Inflammatory macrophage treated with lipopolysaccharide for 1 hour (primary cell): ENCODE measurements at regions not wholly inside any gene's neighbourhood (a gene's known extent, or its start where the extent isn't known, plus 50 kb on each side); places are given as distances from the start of the nearest gene placed in this dataset.
"Not testable (repeated sequence)": the region's sequence is repeated elsewhere in the genome, so short reads cannot be mapped to it uniquely, and the experiment has no call there.

Experiments
- DNase-seq, 2 donors: peaks; one replicate each; pipeline ENCODE4 v3.0.0-alpha.2; 2020 to 2022

- no peak for DNase-seq
Observed at GRCh38 chr5:110872963-110873362, 134.2 kb downstream of the SLC25A46 start.

DNA sequence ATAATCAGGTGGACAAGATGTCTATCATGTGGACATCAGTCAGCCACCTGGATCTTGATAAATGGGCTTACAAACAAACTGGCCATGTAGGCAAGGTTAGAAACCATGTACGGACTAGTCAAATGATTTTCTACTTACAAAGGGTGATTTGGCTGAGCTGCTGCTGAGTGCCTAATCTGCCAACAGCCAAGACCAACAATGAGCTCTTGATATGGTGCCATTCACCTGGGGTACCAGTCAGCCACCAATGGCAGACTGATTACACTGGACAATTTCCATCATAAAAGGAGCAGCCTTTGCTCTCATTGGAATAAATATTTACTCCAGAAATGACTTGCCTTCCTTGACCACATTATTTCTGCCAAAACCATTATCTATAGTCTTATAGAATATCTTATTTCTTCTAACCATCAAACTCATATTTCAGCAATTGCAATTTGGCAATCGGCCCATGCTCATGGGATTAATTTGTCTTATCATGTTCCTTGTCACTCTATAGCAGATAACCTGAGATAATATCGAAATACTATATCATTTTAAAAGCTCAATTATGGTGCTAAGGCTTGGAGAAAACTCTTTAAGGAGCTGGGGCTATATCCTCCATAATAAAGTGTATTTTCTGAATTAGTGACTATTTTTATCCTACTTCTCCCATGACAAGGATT is 135.1 kb downstream of the SLC25A46 start:
- no peak for DNase-seq

DNA sequence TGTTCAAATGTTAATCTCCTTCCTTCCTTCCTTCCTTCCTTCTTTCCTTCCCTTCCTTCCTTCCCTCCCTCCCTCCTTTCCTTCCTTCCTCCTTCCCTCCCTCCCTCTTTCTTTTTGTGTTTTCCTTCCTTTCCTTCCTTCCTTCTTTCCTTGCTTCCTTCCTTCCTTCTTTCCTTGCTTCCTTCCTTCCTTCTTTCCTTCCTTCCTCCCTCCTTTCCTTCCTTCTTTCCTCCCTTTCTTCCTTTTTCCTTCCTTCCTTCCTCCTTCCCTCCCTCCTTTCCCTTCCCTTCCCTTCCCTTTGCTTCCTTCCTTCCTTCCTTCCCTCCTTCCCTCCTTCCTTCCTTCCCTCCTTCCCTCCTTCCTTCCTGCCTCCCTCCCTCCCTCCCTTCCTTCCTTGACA is 136.3 kb downstream of the SLC25A46 start:
- DNase-seq: not testable (repeated sequence)

DNA sequence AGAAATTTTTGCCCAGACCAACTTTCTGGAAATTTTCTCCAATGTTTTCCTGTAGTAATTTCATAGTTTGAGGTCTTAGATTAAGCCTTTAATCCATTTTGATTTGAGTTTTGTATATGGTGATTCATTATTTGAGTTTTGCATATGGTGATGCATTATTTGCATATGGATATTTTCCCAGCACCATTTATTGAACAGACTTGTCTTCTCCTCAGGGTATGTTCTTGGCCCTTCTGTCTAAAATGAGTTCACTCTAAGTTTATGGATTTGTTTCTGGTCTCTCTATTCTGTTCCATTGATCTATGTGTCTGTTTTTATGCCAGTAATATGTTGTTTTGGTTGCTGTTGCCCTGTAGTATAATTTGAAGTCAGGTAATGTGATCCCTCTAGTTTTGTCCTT is 139.3 kb downstream of the SLC25A46 start:
- DNase-seq: no peak

- DNase-seq: no peak
Observed at GRCh38 chr5:110879675-110880074, 140.9 kb downstream of the SLC25A46 start.

GRCh38 chr5:110880413-110880812 is 141.6 kb downstream of the SLC25A46 start:
- no peak for DNase-seq

- no peak for DNase-seq
Observed at GRCh38 chr5:110884005-110884404, 145.2 kb downstream of the SLC25A46 start.

- DNase-seq: not testable (repeated sequence)
Observed at GRCh38 chr5:110887170-110887569, 148.4 kb downstream of the SLC25A46 start.

DNA sequence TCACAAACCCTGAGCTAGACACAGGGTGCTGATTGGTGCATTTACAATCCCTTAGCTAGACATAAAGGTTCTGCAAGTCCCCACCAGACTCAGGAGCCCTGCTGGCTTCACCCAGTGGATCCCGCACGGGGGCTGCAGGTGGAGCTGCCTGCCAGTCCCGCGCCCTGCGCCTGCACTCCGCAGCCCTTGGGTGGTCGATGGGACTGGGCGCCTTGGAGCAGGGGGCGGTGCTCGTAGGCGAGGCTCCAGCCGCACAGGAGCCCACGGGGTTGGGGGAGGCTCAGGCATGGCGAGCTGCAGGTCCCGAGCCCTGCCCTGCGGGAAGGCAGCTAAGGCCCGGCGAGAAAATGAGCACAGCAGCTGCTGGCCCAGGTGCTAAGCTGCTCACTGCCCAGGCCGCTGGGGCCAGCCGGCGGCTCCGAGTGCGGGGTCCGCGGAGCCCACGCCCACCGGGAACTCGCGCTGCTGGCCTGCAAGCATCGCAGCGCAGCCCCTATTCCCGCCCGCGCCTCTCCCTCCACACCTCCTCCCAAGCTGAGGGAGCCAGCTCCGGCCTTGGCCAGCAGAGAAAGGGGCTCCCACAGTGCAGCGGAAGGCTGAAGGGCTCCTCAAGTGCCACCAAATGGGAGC is 155.2 kb downstream of the SLC25A46 start:
- DNase-seq: not testable (repeated sequence)

- no peak for DNase-seq
Observed at GRCh38 chr5:110894805-110895204, 156.0 kb downstream of the SLC25A46 start.

DNA sequence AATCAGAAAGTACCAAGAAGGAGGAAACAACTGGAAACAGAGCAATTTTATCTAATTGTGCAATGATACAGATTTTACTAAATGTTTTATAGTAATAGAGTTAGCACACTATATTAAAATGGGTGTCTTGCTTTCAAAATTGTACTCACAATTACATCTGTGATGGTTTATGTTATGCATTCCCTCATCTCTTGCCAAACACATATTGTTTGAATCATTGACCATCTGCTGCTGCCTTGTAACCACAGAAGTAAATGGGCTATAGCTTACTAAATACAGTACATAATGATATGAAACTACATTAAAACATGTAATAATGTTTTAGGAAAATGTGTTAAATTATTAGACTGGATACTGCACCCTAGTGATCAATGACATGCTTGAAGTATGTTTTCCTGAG is 158.1 kb downstream of the SLC25A46 start:
- DNase-seq: no peak

DNA sequence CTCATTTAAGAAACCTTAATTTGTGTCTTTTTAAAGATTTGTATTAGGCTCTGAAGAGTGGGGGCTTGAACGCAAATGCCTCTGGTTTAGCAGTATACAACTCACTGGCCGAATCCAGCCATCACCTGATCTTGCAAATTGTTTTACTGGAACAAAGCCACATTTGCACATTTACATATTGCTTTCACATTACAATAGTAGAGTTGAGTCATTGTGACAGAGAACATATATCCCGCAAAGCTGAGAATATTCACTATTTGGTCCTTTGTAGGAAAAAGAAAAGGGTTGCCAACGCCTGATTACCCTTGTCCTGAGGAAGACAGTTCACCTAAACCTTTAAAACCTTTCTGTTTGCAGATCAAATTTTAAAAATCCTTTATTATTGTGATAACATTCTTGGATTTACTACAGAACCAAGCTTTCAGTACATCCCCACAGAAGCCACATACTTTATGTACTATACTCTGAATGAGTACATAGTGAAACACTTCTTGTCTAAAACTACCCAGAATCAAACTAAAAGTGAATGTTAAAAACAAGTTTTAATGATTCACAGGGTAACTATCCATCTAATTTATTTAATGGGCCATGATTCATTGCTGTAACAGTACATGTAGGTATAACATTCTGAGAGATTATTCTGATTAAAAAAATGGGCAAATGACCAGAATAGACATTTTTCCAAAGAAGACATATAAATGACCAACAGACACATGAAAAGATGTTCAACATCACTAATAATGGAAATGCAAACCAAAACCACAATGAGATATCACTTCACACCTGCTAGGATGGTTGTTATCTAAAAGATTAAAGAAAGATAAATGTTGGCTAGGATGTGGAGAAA is 161.0 kb downstream of the SLC25A46 start:
- DNase-seq: no peak

GRCh38 chr5:110900829-110901228 is 162.0 kb downstream of the SLC25A46 start:
- no peak for DNase-seq

GRCh38 chr5:110903966-110904365 is 165.2 kb downstream of the SLC25A46 start:
- no peak for DNase-seq

- no peak for DNase-seq
Observed at GRCh38 chr5:110908848-110909247, 162.7 kb upstream of the TSLP start.

DNA sequence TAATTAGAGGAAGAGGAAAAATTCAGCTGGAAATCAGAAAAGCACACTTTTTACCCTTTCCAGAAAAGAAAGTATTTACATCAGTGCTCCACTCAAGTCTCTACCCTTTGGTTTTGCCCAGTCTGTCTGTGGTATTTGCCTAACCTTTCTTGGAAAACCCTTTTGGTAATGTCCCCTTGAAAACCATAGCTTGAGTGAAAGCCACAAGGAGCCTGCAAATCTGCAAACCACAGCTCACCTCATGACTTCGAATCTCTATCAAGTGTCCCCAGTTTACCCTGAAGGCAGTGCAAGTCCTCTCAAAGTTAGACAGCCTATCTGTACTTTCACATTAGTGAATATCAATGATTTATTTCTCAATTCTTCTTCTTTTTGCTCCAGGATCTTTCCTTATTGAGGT is 162.1 kb upstream of the TSLP start:
- DNase-seq: no peak

- no peak for DNase-seq
Observed at GRCh38 chr5:110909950-110910349, 161.6 kb upstream of the TSLP start.

DNA sequence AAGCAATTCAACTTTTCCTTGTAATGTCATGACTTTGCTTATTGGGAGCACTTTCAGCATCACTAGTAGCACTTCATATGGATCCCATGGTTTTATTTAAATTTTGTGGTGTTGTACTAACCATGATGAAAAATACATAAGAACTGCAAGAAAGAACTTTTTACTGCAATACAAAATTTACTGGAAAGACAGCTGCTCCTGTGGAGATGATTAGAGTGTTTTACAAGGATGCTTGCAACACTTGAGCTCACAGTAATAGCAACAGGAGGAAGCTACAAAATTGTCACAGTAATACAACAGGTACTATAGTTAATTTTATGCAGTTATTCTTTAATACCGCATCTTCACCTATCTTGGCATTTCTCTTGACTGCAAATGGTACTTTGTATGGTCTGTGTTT is 158.3 kb upstream of the TSLP start:
- no peak for DNase-seq

DNA sequence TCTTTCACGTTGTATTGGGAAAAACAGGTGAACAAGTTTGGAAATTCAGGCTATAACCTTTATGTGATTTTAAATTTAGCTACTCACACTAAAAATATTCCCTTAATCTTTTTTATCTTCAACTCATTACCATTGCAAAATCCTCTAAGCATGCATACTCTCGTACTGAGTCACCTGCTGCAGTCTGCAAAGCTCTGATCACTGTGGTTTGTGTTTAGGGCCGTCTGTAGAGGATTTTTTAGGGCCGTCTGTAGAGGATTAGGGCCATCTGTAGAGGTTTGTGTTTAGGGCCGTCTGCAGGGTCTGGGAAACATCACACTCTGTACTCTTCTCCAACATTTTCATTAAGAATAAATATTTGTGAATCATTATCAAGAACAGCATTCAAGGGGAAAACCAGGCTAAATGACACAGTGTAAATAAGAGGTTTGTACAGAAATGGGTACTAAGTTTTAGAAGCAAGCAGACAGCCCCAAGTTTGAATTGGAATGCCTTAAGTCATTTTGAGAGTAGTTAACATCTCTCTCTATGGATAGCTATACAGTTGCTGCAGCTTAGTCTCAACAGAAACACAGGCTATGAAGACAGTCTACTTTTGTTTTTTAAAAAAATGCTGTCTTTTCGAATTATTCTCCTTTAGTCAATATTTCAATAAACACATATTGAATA is 155.0 kb upstream of the TSLP start:
- DNase-seq: no peak

- DNase-seq: no peak
Observed at GRCh38 chr5:110917161-110917875, 154.2 kb upstream of the TSLP start.

DNA sequence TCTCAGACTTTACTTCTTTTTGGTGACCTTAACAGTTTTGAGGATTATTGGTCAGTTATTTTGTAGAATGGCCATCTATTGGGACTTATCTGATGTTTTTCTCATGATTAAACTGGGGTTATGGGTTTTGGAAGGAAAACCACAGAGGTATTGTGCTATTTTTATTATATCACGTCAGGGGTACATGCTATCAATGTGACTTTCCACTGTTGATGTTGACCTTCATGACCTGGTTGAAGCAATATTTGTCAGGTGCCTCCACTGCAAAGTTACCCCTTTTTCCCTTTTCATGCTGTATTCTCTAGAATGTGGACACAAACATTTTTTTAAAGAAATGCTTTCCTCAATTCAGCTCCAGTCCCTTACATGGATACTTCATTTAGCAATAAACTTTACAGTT is 152.8 kb upstream of the TSLP start:
- no peak for DNase-seq

DNA sequence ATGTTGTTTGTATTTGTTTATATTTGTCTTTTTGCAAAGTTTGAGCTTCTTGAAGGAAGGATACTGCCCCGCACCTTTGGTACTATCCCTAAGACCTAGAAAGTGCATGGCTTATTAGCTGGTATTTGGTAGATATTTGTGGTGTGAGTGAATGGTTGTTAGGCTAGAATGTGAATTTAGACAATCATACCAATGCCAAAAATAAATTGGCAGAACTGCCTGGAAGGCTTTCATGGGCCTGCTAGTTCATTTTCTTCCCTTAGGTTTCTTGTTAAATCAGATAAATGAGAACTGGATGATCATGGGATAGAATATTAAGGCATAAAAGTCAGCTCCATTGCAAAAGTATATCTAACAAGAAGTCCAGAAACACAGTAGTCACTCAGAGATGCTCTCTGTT is 147.5 kb upstream of the TSLP start:
- no peak for DNase-seq

DNA sequence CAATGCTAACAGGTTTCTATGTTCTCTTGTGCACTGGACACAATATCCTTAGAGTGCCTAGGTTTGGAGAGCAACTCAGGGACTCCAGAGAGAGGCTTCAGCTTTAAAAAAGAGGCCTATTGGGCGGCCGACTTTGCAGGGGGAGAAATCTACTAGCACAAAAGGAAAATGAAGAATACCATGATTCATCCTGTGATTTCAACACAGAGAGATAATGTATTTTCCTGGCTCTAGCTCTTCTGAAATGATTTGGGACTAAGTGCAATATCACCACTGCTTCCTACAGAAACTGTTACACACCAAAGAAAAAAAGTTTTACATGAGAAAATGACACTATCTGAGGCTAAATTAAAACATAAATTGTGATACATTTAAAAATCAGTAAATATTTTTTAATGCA is 146.1 kb upstream of the TSLP start:
- no peak for DNase-seq
